GM12875 (cell line): ENCODE measurements at regions not wholly inside any gene's neighbourhood (a gene's known extent, or its start where the extent isn't known, plus 50 kb on each side); places are given as distances from the start of the nearest gene placed in this dataset.

Experiments used
- H3K4me3 ChIP-seq: one replicate; pipeline ENCODE4 v1.5.1; 2011; ENCODE audit warnings: low read depth, low read length, control low read depth
- CTCF ChIP-seq: IDR thresholded peaks from 2 replicates; pipeline ENCODE4 v1.5.1; 2011; ENCODE audit warnings: low read depth, mild to moderate bottlenecking, control low read depth, inconsistent platforms, low read length, moderate library complexity, borderline replicate concordance; ENCODE audit not compliant: insufficient read depth

GRCh38 chr12:124660851-124661250, 93.4 kb upstream of the NCOR2 start:
- H3K4me3 ChIP-seq, result no peak overlapping the region
- TF ChIP-seq CTCF, result no peak

- no peak overlapping the region for H3K4me3 ChIP-seq
Measured at GRCh38 chr12:124658806-124659402, 91.5 kb upstream of the NCOR2 start.

GRCh38 chr12:124658302-124658701, 90.9 kb upstream of the NCOR2 start:
- no peak for TF ChIP-seq CTCF
- H3K4me3 ChIP-seq, result no peak overlapping the region

More at GRCh38 chr12:124658806-124659402, 91.5 kb upstream of the NCOR2 start:
- no peak for TF ChIP-seq CTCF

- no peak for TF ChIP-seq CTCF
- no peak overlapping the region for H3K4me3 ChIP-seq
Measured at GRCh38 chr12:124656947-124657434, 89.6 kb upstream of the NCOR2 start.

- no peak overlapping the region for H3K4me3 ChIP-seq
- TF ChIP-seq CTCF, result no peak
Measured at GRCh38 chr12:124655698-124656516, 88.5 kb upstream of the NCOR2 start.

- no peak overlapping the region for H3K4me3 ChIP-seq
- TF ChIP-seq CTCF, result no peak
Measured at GRCh38 chr12:124655048-124655697, 87.8 kb upstream of the NCOR2 start.
